Dermis microvascular lymphatic vessel endothelial cell (primary cell): ENCODE measurements at regions not wholly inside any gene's neighbourhood (a gene's known extent, or its start where the extent isn't known, plus 50 kb on each side); places are given as distances from the start of the nearest gene placed in this dataset.
"Not testable (repeated sequence)": the region's sequence is repeated elsewhere in the genome, so short reads cannot be mapped to it uniquely, and the experiment has no call there.

Experiments
- DNase-seq, 2 donors: peaks; one replicate each; pipeline versions ENCODE4 v3.0.0 to v3.0.0-alpha.2; 2010; ENCODE audit warnings: low read depth in 2 of 2

- DNase-seq: no peak
Measured at GRCh38 chr5:120141076-120141475, 323.0 kb upstream of the PRR16 start.

GRCh38 chr5:120146787-120147186 lies 317.3 kb upstream of the PRR16 start:
- DNase-seq: no peak

- DNase-seq: not testable (repeated sequence)
Measured at GRCh38 chr5:120147911-120148310, 316.2 kb upstream of the PRR16 start.

- no peak for DNase-seq
Measured at GRCh38 chr5:120150770-120151169, 313.3 kb upstream of the PRR16 start.

GRCh38 chr5:120151181-120151580 lies 312.9 kb upstream of the PRR16 start:
- DNase-seq: no peak

- no peak for DNase-seq
Measured at GRCh38 chr5:120151825-120152224, 312.3 kb upstream of the PRR16 start.

- DNase-seq: peak; percentile 40 to 61
Measured at GRCh38 chr5:120152472-120152871, 311.6 kb upstream of the PRR16 start.

- no peak for DNase-seq
Measured at GRCh38 chr5:120152931-120153330, 311.2 kb upstream of the PRR16 start.

GRCh38 chr5:120153551-120153950 lies 310.5 kb upstream of the PRR16 start:
- no peak for DNase-seq

GRCh38 chr5:120155873-120156272 lies 308.2 kb upstream of the PRR16 start:
- no peak for DNase-seq

GRCh38 chr5:120158211-120158610 lies 305.9 kb upstream of the PRR16 start:
- DNase-seq: no peak

GRCh38 chr5:120159155-120159554 lies 304.9 kb upstream of the PRR16 start:
- DNase-seq: no peak

- DNase-seq: no peak
Measured at GRCh38 chr5:120160124-120160895, 303.8 kb upstream of the PRR16 start.

GRCh38 chr5:120162321-120162720 lies 301.8 kb upstream of the PRR16 start:
- no peak for DNase-seq

GRCh38 chr5:120164037-120164436 lies 300.1 kb upstream of the PRR16 start:
- no peak for DNase-seq

- no peak for DNase-seq
Measured at GRCh38 chr5:120164986-120165385, 299.1 kb upstream of the PRR16 start.

GRCh38 chr5:120173125-120173524 lies 291.0 kb upstream of the PRR16 start:
- no peak for DNase-seq

GRCh38 chr5:120174089-120174488 lies 290.0 kb upstream of the PRR16 start:
- no peak for DNase-seq

GRCh38 chr5:120181238-120181637 lies 282.9 kb upstream of the PRR16 start:
- not testable (repeated sequence) for DNase-seq

- not testable (repeated sequence) for DNase-seq
Measured at GRCh38 chr5:120194650-120195049, 269.4 kb upstream of the PRR16 start.

- no peak for DNase-seq
Measured at GRCh38 chr5:120199559-120199958, 264.5 kb upstream of the PRR16 start.

- DNase-seq: no peak
Measured at GRCh38 chr5:120207129-120207528, 257.0 kb upstream of the PRR16 start.

GRCh38 chr5:120217001-120217400 lies 247.1 kb upstream of the PRR16 start:
- no peak for DNase-seq

GRCh38 chr5:120219988-120220387 lies 244.1 kb upstream of the PRR16 start:
- DNase-seq: no peak
